HEK293 (cell line): ENCODE measurements at regions not wholly inside any gene's neighbourhood (a gene's known extent, or its start where the extent isn't known, plus 50 kb on each side); places are given as distances from the start of the nearest gene placed in this dataset.

Source experiments
- CTCF ChIP-seq: fragments of 450-650 bp; formaldehyde crosslinking; IDR thresholded peaks from 2 replicates; pipeline ENCODE4 v1.5.1; 2016; ENCODE audit warnings: missing biosample characterization, missing genetic modification characterization
- KLF8 ChIP-seq: fragments of 450-650 bp; formaldehyde crosslinking; IDR thresholded peaks from 2 replicates; pipeline ENCODE4 v1.5.1; 2016; ENCODE audit warnings: missing biosample characterization, missing genetic modification characterization
- YY1 ChIP-seq: fragments of 450-650 bp; formaldehyde crosslinking; IDR thresholded peaks from 2 replicates; pipeline ENCODE4 v1.5.1; 2018; ENCODE audit warnings: missing biosample characterization, missing genetic modification characterization
- ZFP3 ChIP-seq: fragments of 450-650 bp; formaldehyde crosslinking; IDR thresholded peaks from 2 replicates; pipeline ENCODE4 v1.5.1; 2016; ENCODE audit warnings: low read depth, missing biosample characterization, missing genetic modification characterization
- ZNF202 ChIP-seq: fragments of 450-650 bp; formaldehyde crosslinking; IDR thresholded peaks from 2 replicates; pipeline ENCODE4 v1.5.1; 2016; ENCODE audit warnings: missing biosample characterization, missing genetic modification characterization, borderline replicate concordance
- ZNF239 ChIP-seq: fragments of 450-650 bp; formaldehyde crosslinking; IDR thresholded peaks from 2 replicates; pipeline ENCODE4 v1.5.1; 2016; ENCODE audit warnings: missing biosample characterization, missing genetic modification characterization
- ZNF398 ChIP-seq: fragments of 450-650 bp; formaldehyde crosslinking; IDR thresholded peaks from 2 replicates; pipeline ENCODE4 v1.5.1; 2017; ENCODE audit warnings: missing biosample characterization, missing genetic modification characterization
- ZNF561 ChIP-seq: fragments of 450-650 bp; IDR thresholded peaks from 2 replicates; pipeline ENCODE4 v1.5.1; 2018; ENCODE audit warnings: missing biosample characterization, missing genetic modification characterization, borderline replicate concordance
- ZNF660 ChIP-seq: fragments of 450-650 bp; IDR thresholded peaks from 2 replicates; pipeline ENCODE4 v1.5.1; 2018; ENCODE audit warnings: missing biosample characterization, mild to moderate bottlenecking, missing genetic modification characterization
- ZNF707 ChIP-seq: fragments of 450-650 bp; formaldehyde crosslinking; IDR thresholded peaks from 2 replicates; pipeline ENCODE4 v1.5.1; 2016; ENCODE audit warnings: missing biosample characterization, missing genetic modification characterization
- ZNF791 ChIP-seq: fragments of 450-650 bp; formaldehyde crosslinking; IDR thresholded peaks from 2 replicates; pipeline ENCODE4 v1.5.1; 2016; ENCODE audit warnings: missing biosample characterization, missing genetic modification characterization

- TF ChIP-seq ZNF660: no peak
- TF ChIP-seq ZFP3 (tag by site-specific recombination): no peak
- no peak for TF ChIP-seq ZNF707 (tag by site-specific recombination)
- TF ChIP-seq ZNF561 (tag by site-specific recombination): no peak
- TF ChIP-seq ZNF202 (tag by site-specific recombination): no peak
- no peak for TF ChIP-seq YY1 (tag by site-specific recombination)
- no peak for TF ChIP-seq CTCF (tag by site-specific recombination)
- no peak for TF ChIP-seq ZNF791 (tag by site-specific recombination)
- TF ChIP-seq KLF8 (tag by site-specific recombination): no peak
- TF ChIP-seq ZNF398 (tag by site-specific recombination): no peak
- TF ChIP-seq ZNF239 (tag by site-specific recombination): no peak
Observed at GRCh38 chr2:236939271-236939670, 146.4 kb upstream of the COPS8 start.
